ENCODE measurements at regions not wholly inside any gene's neighbourhood (a gene's known extent, or its start where the extent isn't known, plus 50 kb on each side); places are given as distances from the start of the nearest gene placed in this dataset.

DNA sequence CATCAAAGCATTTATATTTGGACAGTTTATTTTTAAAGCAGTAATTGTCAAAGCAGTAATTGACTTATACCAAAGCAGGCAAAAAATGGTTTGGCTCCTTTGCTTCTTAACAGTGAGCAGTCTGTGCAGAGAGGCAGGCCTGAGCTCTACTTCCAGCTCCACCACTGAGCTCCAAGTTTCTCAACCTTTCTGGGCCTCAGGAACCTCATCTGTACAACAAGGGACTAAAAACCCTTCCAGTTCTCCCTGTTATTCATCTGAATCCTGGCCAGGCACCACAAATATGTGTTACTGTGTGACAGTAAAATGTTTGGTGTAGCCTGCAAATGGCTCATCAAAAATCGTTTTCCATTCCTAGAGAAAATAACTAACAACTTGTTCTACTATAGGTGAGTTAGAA lies 88.7 kb upstream of the TTC29 start:
- TF ChIP-seq, protein P1, sequence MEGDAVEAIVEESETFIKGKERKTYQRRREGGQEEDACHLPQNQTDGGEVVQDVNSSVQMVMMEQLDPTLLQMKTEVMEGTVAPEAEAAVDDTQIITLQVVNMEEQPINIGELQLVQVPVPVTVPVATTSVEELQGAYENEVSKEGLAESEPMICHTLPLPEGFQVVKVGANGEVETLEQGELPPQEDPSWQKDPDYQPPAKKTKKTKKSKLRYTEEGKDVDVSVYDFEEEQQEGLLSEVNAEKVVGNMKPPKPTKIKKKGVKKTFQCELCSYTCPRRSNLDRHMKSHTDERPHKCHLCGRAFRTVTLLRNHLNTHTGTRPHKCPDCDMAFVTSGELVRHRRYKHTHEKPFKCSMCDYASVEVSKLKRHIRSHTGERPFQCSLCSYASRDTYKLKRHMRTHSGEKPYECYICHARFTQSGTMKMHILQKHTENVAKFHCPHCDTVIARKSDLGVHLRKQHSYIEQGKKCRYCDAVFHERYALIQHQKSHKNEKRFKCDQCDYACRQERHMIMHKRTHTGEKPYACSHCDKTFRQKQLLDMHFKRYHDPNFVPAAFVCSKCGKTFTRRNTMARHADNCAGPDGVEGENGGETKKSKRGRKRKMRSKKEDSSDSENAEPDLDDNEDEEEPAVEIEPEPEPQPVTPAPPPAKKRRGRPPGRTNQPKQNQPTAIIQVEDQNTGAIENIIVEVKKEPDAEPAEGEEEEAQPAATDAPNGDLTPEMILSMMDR (IDR thresholded peaks at IDR 0.05 in 8 of 11, conservative IDR thresholded peaks at IDR 0.05 in 3 of 11) = no peak
- no peak for TF ChIP-seq POLR2AphosphoS5 (IDR thresholded peaks at IDR 0.05)
- TF ChIP-seq POLR2A (IDR thresholded peaks at IDR 0.05) = no peak
